Endothelial cell of umbilical vein (primary cell): ENCODE measurements at regions not wholly inside any gene's neighbourhood (a gene's known extent, or its start where the extent isn't known, plus 50 kb on each side); places are given as distances from the start of the nearest gene placed in this dataset.
"Not testable (repeated sequence)": the region's sequence is repeated elsewhere in the genome, so short reads cannot be mapped to it uniquely, and the experiment has no call there.

Experiments used
- BruUV-seq: library from RNA; stranded (reverse); fragments of 400-500 nt; replicated peaks from 2 replicates; lab custom pipeline; 2021; lab: Mats Ljungman, UMichigan
- CTCF ChIA-PET: fragments of 300-600, 350-600 bp; sonication (Branson Sonifier 250); formaldehyde crosslinking; loops from one replicate; lab custom pipeline; 2021; ENCODE audit warnings: antibody characterized with exemption, inconsistent platforms; lab: Charles Lee
- POLR2A ChIA-PET: fragments of 300-600, 350-600 bp; sonication (Branson Sonifier 250); formaldehyde crosslinking; loops from one replicate; lab custom pipeline; 2021; ENCODE audit warnings: antibody characterized with exemption, inconsistent platforms; lab: Charles Lee
- DNase-seq: peaks from one replicate; pipeline ENCODE4 v3.0.0-alpha.2; 2011; ENCODE audit warnings: low read depth, low spot score
- FAIRE-seq: peaks from 2 replicates; lab custom pipeline; 2011; peaks lifted over from hg19 to GRCh38; lab: Jason Lieb, UNC
- H2AFZ ChIP-seq: 2 replicates; pipeline ENCODE4 v1.6.0; 2012; ENCODE audit warnings: low read depth, low read length, control low read depth, inconsistent platforms
- H3K27ac ChIP-seq: 2 replicates; pipeline ENCODE4 v1.5.1; 2011; ENCODE audit warnings: low read depth, mild to moderate bottlenecking, control low read depth, low read length, moderate library complexity; ENCODE audit not compliant: insufficient read depth
- H3K27me3 ChIP-seq, 2 experiments: 2 replicates each; pipeline versions ENCODE4 v1.6.0 to v1.6.1; 2011; ENCODE audit warnings: low read length in 2 of 2, mixed read lengths in 1 of 2; ENCODE audit not compliant: control insufficient read depth in 2 of 2, insufficient read depth in 2 of 2
- H3K36me3 ChIP-seq, 2 experiments: 2 replicates in 1 of 2; 3 replicates in 1 of 2; pipeline ENCODE4 v1.5.1; 2011; ENCODE audit warnings: low read length in 2 of 2, mild to moderate bottlenecking in 1 of 2, moderate library complexity in 1 of 2; ENCODE audit not compliant: control insufficient read depth in 2 of 2, insufficient read depth in 2 of 2; ENCODE audit errors: extremely low read depth in 1 of 2
- H3K4me1 ChIP-seq: 3 replicates; pipeline ENCODE4 v1.5.1; 2011; ENCODE audit warnings: mild to moderate bottlenecking, low read length; ENCODE audit not compliant: control insufficient read depth, insufficient read depth; ENCODE audit errors: extremely low read depth
- H3K4me2 ChIP-seq: 2 replicates; pipeline ENCODE4 v1.6.1; 2011; ENCODE audit warnings: low read length, control low read depth, mixed read lengths; ENCODE audit not compliant: insufficient read depth
- H3K4me3 ChIP-seq, 3 experiments: fragments of 200-600 bp in 1 of 3; sonication (generic), shearing (Covaris generic) in 1 of 3; replicated peaks in 1 of 3; 2 replicates each; pipeline ENCODE4 v1.5.1; 2011 to 2016; ENCODE audit warnings: control low read depth in 3 of 3, low read length in 3 of 3, mild to moderate bottlenecking in 2 of 3, inconsistent platforms in 1 of 3, low read depth in 1 of 3, moderate library complexity in 1 of 3; ENCODE audit not compliant: insufficient read depth in 1 of 3
- H3K79me2 ChIP-seq: 2 replicates; pipeline ENCODE4 v1.6.0; 2012; ENCODE audit warnings: low read length, inconsistent platforms; ENCODE audit not compliant: control insufficient read depth, insufficient read depth
- H3K9ac ChIP-seq: replicated peaks from 2 replicates; pipeline ENCODE3; 2011; ENCODE audit warnings: low read length, control low read depth; ENCODE audit not compliant: insufficient read depth; ENCODE audit errors: extremely low read depth
- H3K9me1 ChIP-seq: replicated peaks from 3 replicates; pipeline ENCODE4 v1.6.0; 2011; ENCODE audit warnings: mild to moderate bottlenecking, low read length; ENCODE audit not compliant: control insufficient read depth, insufficient read depth; ENCODE audit errors: extremely low read depth
- H3K9me3 ChIP-seq: replicated peaks from 2 replicates; pipeline ENCODE4 v1.5.1; 2012; ENCODE audit warnings: low read length, inconsistent platforms; ENCODE audit not compliant: control insufficient read depth, insufficient read depth
- H4K20me1 ChIP-seq: replicated peaks from 2 replicates; pipeline ENCODE3; 2011; ENCODE audit warnings: mild to moderate bottlenecking, low read length; ENCODE audit not compliant: control insufficient read depth, insufficient read depth; ENCODE audit errors: extremely low read depth
- CTCF ChIP-seq, 2 donors: IDR thresholded peaks; 1 replicate in 1 of 2; 2 replicates in 1 of 2; pipeline ENCODE4 v1.5.1; 2011; ENCODE audit warnings: low read length in 2 of 2, mild to moderate bottlenecking in 2 of 2, moderate library complexity in 2 of 2, control low read depth in 1 of 2, inconsistent platforms in 1 of 2, low read depth in 1 of 2; ENCODE audit not compliant: insufficient read depth in 1 of 2; ENCODE audit errors: extremely low read depth in 1 of 2
- EZH2 ChIP-seq: IDR thresholded peaks from 2 replicates; pipeline ENCODE4 v1.6.1; 2012; ENCODE audit warnings: borderline replicate concordance, low read depth, mild to moderate bottlenecking, moderate library complexity, low read length, inconsistent platforms; ENCODE audit not compliant: severe bottlenecking
- FOS ChIP-seq: IDR thresholded peaks from 2 replicates; pipeline ENCODE4 v1.6.1; 2011; ENCODE audit warnings: mild to moderate bottlenecking, low read length, moderate library complexity, borderline replicate concordance; ENCODE audit not compliant: insufficient read depth
- GATA2 ChIP-seq: IDR thresholded peaks from 2 replicates; pipeline ENCODE4 v1.7.0; 2011; ENCODE audit warnings: low read depth, mild to moderate bottlenecking, moderate library complexity, mixed read lengths, low read length; ENCODE audit not compliant: insufficient read length, insufficient read depth
- JUN ChIP-seq: IDR thresholded peaks from 2 replicates; pipeline ENCODE4 v1.6.1; 2011; ENCODE audit warnings: borderline replicate concordance, low read depth; ENCODE audit not compliant: insufficient read length, insufficient read depth
- MAX ChIP-seq: IDR thresholded peaks from 2 replicates; pipeline ENCODE4 v1.6.1; 2011; ENCODE audit not compliant: insufficient read depth, insufficient read length
- MYC ChIP-seq: IDR thresholded peaks from one replicate; pipeline ENCODE4 v1.6.1; 2011; ENCODE audit warnings: mild to moderate bottlenecking, low read depth, low read length
- POLR2A ChIP-seq: IDR thresholded peaks from 2 replicates; pipeline ENCODE4 v1.6.1; 2012; ENCODE audit warnings: low read depth, mild to moderate bottlenecking, control low read depth, low read length
- POLR2AphosphoS5 ChIP-seq: IDR thresholded peaks from 2 replicates; pipeline ENCODE4 v1.6.1; 2012; ENCODE audit warnings: low read depth, mild to moderate bottlenecking, control low read depth, low read length, moderate library complexity; ENCODE audit not compliant: insufficient read depth
- dilution Hi-C: fragments of 300-500 bp; cut with MboI; formaldehyde crosslinking; loops from one replicate; pipeline ENCODE4 v1.15.0; 2019; ENCODE audit warnings: low sequenced_read_pairs; ENCODE audit not compliant: extremely low pct_ligation_motif_present
- intact Hi-C: fragments of 100-400 bp; cut with micrococcal nuclease; formaldehyde crosslinking; loops from one replicate; pipeline ENCODE4 v1.10.0; 2022

DNA sequence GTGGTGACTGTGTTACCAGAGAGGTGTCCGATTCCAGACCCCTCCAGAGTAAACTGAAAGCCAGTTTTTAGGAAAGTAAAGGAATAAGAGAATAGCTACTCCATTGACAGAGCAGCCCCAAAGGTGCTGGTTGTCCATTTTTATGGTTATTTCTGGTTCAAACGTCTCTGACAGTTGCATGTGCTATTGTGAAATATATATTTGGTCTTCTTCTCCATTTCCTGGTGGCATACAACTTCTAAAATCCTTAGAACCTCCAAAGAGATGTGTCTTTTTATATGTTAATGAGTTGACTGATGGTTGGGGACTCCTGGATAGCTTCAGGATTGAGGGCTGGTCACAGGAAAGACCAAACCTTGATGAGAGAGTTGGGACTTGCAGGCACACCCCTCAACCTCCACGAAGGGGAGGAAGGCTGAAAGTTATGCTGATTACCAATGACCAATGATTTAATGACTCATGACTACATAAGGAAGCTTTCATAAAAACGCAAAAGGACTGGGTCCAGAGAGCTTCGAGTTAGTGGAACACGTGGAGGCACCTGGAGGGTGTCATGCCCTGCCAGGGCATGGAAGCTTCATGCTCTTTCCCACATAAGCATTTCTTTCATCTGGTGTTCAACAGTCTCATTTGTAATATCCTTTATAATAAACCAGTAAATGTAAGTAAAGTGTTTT lies 100.7 kb downstream of the SLC16A1 start:
- intact Hi-C loops (loop anchor here (1.0 kb wide), 1 partner anchor 11 kb away; no protein-coding TSS in a partner anchor), dilution Hi-C loops (no loop called here)
- Histone ChIP-seq H3K4me3 (no peak overlapping the region), H3K4me2 (peak overlapping the region; percentile 54), H3K27me3 (no peaks in the 10 kb centered on the region), H4K20me1 (no peaks in the 10 kb centered on the region), H3K9me1 (no peaks in the 10 kb centered on the region), H2AFZ (peak overlapping the region; percentile 81), H3K9me3 (no peaks in the 10 kb centered on the region), H3K9ac (no peak overlapping the region), H3K27ac (no peak overlapping the region), H3K4me1 (peaks cover 13% of the 10 kb centered on the region), H3K36me3 (no peaks in the 10 kb centered on the region), H3K79me2 (peaks cover 11% of the 10 kb centered on the region)
- ChIA-PET CTCF (interaction anchor here (0.9 to 1.6 kb wide), 3 partner anchors 15 to 217 kb away, joined by 3 to 4 read pairs (median 3); partner anchors contain the start of gene LRIG2), POLR2A (no interaction called here)
- FAIRE-seq (no peak), DNase-seq (no peak)
- BruUV-seq, result no TSS peak
- TF ChIP-seq GATA2 (no peak), FOS (no peak), POLR2A (no peak), MYC (no peak), POLR2AphosphoS5 (no peak), CTCF (IDR thresholded peaks at IDR 0.05; ENCODE audit: extremely low read depth in 1 of 2, insufficient read depth in 1 of 2, low read depth in 1 of 2, low read length in 2 of 2) (no peak), JUN (no peak), MAX (no peak), EZH2 (no peak)

- Histone ChIP-seq H3K4me1 (peaks cover 14% of the 10 kb centered on the region), H3K4me2 (peak overlapping the region; percentile 54), H3K4me3 (peak overlapping the region in 1 of 3 experiments; percentile 23), H3K79me2 (peaks cover 11% of the 10 kb centered on the region), H2AFZ (peak overlapping the region; percentile 81)
- H3K9me3 ChIP-seq, FAIRE-seq, H3K27me3 ChIP-seq, BruUV-seq, intact Hi-C loops, H3K27ac ChIP-seq, POLR2A ChIA-PET, H3K36me3 ChIP-seq, dilution Hi-C loops, H4K20me1 ChIP-seq, H3K9me1 ChIP-seq, H3K9ac ChIP-seq, DNase-seq: not testable (repeated sequence)
- CTCF ChIA-PET, result interaction anchor here (0.9 to 1.6 kb wide), 4 partner anchors 14 to 218 kb away, joined by 3 to 4 read pairs (median 3); partner anchors contain the start of gene LRIG2
Measured at GRCh38 chr1:112854368-112854984, 101.5 kb downstream of the SLC16A1 start.
